ENCODE measurements at regions not wholly inside any gene's neighbourhood (a gene's known extent, or its start where the extent isn't known, plus 50 kb on each side); places are given as distances from the start of the nearest gene placed in this dataset.

DNA sequence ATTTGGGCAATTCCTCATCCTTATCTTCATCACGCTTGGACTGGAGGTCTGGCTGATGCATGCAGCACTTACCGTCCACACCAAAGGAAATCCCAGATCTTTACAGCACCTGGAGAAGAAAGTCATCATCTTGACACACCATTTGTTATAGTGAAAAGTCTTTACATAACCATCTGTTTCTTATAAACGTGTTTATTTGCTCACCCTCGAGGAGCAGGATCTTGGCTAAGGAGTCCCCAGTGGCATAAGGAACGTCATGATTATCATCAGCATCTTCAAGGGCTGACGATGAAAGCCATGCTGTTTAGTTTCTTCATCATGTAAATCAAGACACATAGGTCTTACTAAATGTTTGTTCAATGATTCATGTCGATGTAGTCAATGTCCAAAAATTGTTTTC lies 248.8 kb upstream of the ELAC2 start:
- H3K36me3 ChIP-seq: no peaks in the 10 kb centered on the region
- peaks cover 0 to 7% (median 6%) of the 10 kb centered on the region in 3 donors for H3K27me3 ChIP-seq
- no peaks in the 10 kb centered on the region for H3K4me1 ChIP-seq
- 43 to 48% (median 44%) methylated on average over 7 of the region's 7 CpGs for WGBS, 5 donors
- no peak overlapping the region for H3K27ac ChIP-seq
- no peak overlapping the region for H3K4me3 ChIP-seq
- TF ChIP-seq EP300 (IDR thresholded peaks at IDR 0.05) (no peak), POLR2AphosphoS5 (IDR thresholded peaks at IDR 0.05) (no peak), POLR2A (IDR thresholded peaks at IDR 0.05) (no peak)
- TF ChIP-seq, protein P1, sequence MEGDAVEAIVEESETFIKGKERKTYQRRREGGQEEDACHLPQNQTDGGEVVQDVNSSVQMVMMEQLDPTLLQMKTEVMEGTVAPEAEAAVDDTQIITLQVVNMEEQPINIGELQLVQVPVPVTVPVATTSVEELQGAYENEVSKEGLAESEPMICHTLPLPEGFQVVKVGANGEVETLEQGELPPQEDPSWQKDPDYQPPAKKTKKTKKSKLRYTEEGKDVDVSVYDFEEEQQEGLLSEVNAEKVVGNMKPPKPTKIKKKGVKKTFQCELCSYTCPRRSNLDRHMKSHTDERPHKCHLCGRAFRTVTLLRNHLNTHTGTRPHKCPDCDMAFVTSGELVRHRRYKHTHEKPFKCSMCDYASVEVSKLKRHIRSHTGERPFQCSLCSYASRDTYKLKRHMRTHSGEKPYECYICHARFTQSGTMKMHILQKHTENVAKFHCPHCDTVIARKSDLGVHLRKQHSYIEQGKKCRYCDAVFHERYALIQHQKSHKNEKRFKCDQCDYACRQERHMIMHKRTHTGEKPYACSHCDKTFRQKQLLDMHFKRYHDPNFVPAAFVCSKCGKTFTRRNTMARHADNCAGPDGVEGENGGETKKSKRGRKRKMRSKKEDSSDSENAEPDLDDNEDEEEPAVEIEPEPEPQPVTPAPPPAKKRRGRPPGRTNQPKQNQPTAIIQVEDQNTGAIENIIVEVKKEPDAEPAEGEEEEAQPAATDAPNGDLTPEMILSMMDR (IDR thresholded peaks at IDR 0.05): no peak
- intact Hi-C loops (cut with DNase I; ENCODE audit: low total_unique reads): no loop called here
- no peak for DNase-seq
- H3K9me3 ChIP-seq: no peaks in the 10 kb centered on the region

DNA sequence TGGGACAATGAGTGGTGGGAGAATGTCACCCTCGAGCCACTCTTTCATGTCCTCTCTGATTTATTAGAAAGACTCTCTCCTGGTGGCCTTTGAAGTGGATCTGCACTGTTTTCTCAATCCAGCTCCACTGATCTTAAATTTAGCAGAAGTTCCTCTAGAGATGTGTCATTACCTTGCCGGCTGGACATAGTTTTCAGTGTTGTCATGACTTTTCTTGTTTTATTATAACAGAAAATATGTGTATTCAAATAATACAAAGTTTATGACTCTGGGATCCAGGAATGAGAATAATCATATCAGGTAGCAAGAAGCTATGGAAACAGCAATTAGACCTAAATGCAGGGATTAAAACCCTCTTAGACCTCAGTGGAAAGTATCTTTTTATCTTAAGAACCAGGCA lies 247.5 kb upstream of the ELAC2 start:
- H3K4me1 ChIP-seq: no peaks in the 10 kb centered on the region
- no peak for DNase-seq
- intact Hi-C loops (cut with DNase I; ENCODE audit: low total_unique reads): no loop called here
- H3K4me3 ChIP-seq: no peak overlapping the region
- no peaks in the 10 kb centered on the region for H3K36me3 ChIP-seq
- H3K9me3 ChIP-seq: no peaks in the 10 kb centered on the region
- H3K27ac ChIP-seq: no peak overlapping the region
- 55 to 75% (median 68%) methylated on average over 2 of the region's 2 CpGs for WGBS, 5 donors
- TF ChIP-seq POLR2AphosphoS5 (IDR thresholded peaks at IDR 0.05) (no peak), POLR2A (IDR thresholded peaks at IDR 0.05) (no peak), EP300 (IDR thresholded peaks at IDR 0.05) (no peak)
- TF ChIP-seq, protein P1 (IDR thresholded peaks at IDR 0.05): no peak
- peaks cover 0 to 12% (median 6%) of the 10 kb centered on the region in 3 donors for H3K27me3 ChIP-seq

DNA sequence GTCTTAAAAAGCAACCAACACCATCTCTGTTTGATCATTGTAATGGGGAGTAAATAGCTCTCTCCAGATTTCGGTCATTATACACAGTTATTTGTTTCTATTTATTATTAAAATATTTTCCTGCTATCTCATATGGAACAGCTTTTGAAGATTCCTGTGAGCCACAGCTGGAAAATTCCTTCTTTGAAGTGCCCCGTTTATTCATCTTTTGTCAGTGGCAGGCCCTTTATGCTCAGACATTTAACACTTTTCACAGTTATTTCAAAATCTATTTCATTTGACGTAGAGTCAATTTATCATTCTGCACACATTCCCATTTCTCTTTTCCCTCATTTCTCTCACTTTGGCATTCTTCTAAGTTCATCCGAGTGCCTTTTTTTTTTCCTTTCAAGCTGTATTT lies 245.9 kb upstream of the ELAC2 start:
- Histone ChIP-seq H3K27me3 (peaks cover 0 to 5% (median 0%) of the 10 kb centered on the region in 3 donors), H3K27ac (no peak overlapping the region), H3K36me3 (no peaks in the 10 kb centered on the region), H3K4me3 (no peak overlapping the region), H3K4me1 (no peaks in the 10 kb centered on the region), H3K9me3 (no peaks in the 10 kb centered on the region)
- intact Hi-C loops (cut with DNase I; ENCODE audit: low total_unique reads): no loop called here
- no peak for DNase-seq
- TF ChIP-seq, protein P1 (IDR thresholded peaks at IDR 0.05): no peak
- TF ChIP-seq EP300 (IDR thresholded peaks at IDR 0.05): no peak
- no peak for TF ChIP-seq POLR2AphosphoS5 (IDR thresholded peaks at IDR 0.05)
- no peak for TF ChIP-seq POLR2A (IDR thresholded peaks at IDR 0.05)
- WGBS, 5 donors: 67 to 87% (median 74%) methylated on average over 4 of the region's 4 CpGs

DNA sequence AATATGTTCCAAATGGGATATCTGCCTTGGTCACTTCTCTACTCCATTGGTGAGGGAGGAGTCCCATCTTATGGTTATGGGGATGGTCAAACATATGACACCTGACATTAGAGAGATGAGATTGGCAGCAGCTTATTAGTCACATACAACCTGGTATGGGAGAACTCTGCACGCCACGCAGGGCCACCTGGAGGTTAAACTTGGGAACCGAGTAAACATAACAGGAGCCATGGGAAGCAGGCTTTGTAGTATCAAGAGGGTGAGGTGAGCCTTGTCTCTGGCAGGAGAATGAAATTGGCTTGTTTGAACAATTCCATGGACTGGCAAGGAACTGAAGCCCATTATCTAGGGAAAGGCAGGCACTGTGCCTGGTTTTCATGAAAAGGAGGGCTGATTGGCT lies 238.7 kb upstream of the ELAC2 start:
- H3K27ac ChIP-seq: no peak overlapping the region
- H3K9me3 ChIP-seq: no peaks in the 10 kb centered on the region
- no peaks in the 10 kb centered on the region for H3K4me1 ChIP-seq
- H3K27me3 ChIP-seq: peaks cover 0 to 5% (median 0%) of the 10 kb centered on the region in 3 donors
- no peak overlapping the region for H3K4me3 ChIP-seq
- H3K36me3 ChIP-seq: no peaks in the 10 kb centered on the region
- DNase-seq: no peak
- TF ChIP-seq EP300 (IDR thresholded peaks at IDR 0.05) (no peak), POLR2AphosphoS5 (IDR thresholded peaks at IDR 0.05) (no peak), POLR2A (IDR thresholded peaks at IDR 0.05) (no peak)
- TF ChIP-seq, protein P1 (IDR thresholded peaks at IDR 0.05): no peak
- intact Hi-C loops (cut with DNase I; ENCODE audit: low total_unique reads): no loop called here
- WGBS, 5 donors: 31 to 82% (median 45%) methylated on average over 3 of the region's 3 CpGs

Data from stomach (tissue), 8 donors.